Breast epithelium (tissue), 4 donors: ENCODE measurements at regions not wholly inside any gene's neighbourhood (a gene's known extent, or its start where the extent isn't known, plus 50 kb on each side); places are given as distances from the start of the nearest gene placed in this dataset.

Experiments used
- DNase-seq, 2 donors: peaks; one replicate each; pipeline ENCODE4 v3.0.0-alpha.2; 2019; ENCODE audit warnings: low spot score in 2 of 2
- H3K27ac ChIP-seq, 2 donors: fragments of 200-600 bp; sonication (generic) in 1 of 2; one replicate each; pipeline ENCODE4 v1.5.1; 2016 to 2019; ENCODE audit warnings: mild to moderate bottlenecking in 1 of 2
- H3K27me3 ChIP-seq, 2 donors: fragments of 200-600 bp; sonication (generic) in 1 of 2; one replicate each; pipeline versions ENCODE4 v1.5.1 to v1.6.0; 2017 to 2019; ENCODE audit warnings: control low read depth in 1 of 2, mild to moderate bottlenecking in 1 of 2
- H3K36me3 ChIP-seq: fragments of 200-600 bp; one replicate; pipeline ENCODE4 v1.5.1; 2019
- H3K4me1 ChIP-seq, 2 donors: fragments of 200-600 bp; sonication (generic); one replicate each; pipeline ENCODE4 v1.5.1; 2016 to 2019; ENCODE audit warnings: control low read depth in 1 of 2
- H3K4me3 ChIP-seq, 3 donors: fragments of 200-600 bp; sonication (generic); 1 replicate in 2 of 3; 2 replicates in 1 of 3; pipeline ENCODE4 v1.5.1; 2016 to 2019; ENCODE audit warnings: mild to moderate bottlenecking in 3 of 3, moderate library complexity in 2 of 3
- H3K9me3 ChIP-seq, 2 donors: fragments of 200-600 bp; sonication (generic) in 1 of 2; one replicate each; pipeline ENCODE4 v1.5.1; 2016 to 2019; ENCODE audit warnings: control low read depth in 1 of 2
- POLR2A ChIP-seq: fragments of 450-650 bp; IDR thresholded peaks from one replicate; pipeline ENCODE4 v1.6.1; 2016; ENCODE audit warnings: antibody characterized with exemption, mild to moderate bottlenecking, moderate library complexity
- POLR2AphosphoS5 ChIP-seq, 3 donors: sonication (generic); formaldehyde crosslinking; IDR thresholded peaks; one replicate each; pipeline ENCODE4 v1.6.1; 2017; ENCODE audit warnings: antibody characterized with exemption in 3 of 3
- intact Hi-C: fragments of 100-400 bp; cut with DNase I; formaldehyde crosslinking; loops from one replicate; pipeline ENCODE4 v1.15.1; 2023; ENCODE audit warnings: low total_unique reads
- TF ChIP-seq, protein P1 (sequence below), 3 donors: fragments of 450-650 bp; IDR thresholded peaks; one replicate each; pipeline ENCODE4 v1.5.1; 2016 to 2017; ENCODE audit warnings: antibody characterized with exemption in 3 of 3, mild to moderate bottlenecking in 3 of 3, moderate library complexity in 3 of 3

DNA sequence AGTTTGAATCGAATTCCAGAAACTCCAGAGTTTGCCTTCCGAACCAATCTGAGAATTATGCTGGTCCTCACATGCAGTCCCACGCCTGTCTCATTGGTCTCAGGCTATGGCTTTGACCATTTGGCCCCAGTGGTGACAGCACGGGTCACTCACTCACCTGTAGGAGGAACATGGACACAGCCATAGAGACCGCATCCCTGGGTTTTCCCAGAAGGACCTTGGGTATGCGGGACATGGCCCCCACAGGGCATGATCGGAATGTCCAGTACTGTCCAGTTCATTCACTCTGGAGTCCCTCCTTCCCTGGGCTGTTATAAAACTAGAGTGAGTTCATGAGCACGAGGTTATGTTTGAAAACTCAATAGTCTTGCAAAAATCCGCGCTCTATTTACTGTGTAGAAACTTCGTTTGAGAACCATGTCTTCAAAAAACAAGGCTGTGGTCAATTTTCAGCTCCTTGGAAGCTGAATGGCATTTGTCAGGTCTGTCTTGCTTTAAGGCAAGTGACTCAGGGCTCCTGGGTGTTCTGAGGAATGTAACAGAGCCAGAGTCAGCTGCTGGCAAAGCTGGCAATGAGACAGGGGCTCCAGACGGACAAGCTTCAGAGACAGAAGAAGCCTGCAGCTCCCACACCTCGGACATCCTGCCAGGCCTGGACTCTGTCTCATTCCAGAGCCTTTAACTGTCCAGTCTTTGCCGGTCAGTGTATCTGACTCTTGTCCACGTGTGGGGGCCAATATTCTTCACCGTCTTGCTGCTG, 86.7 kb upstream of the TMEM18 start:
- peak in 1 of 2 donors; percentile 29 for DNase-seq
- intact Hi-C loops, result no loop called here
- TF ChIP-seq, protein P1, sequence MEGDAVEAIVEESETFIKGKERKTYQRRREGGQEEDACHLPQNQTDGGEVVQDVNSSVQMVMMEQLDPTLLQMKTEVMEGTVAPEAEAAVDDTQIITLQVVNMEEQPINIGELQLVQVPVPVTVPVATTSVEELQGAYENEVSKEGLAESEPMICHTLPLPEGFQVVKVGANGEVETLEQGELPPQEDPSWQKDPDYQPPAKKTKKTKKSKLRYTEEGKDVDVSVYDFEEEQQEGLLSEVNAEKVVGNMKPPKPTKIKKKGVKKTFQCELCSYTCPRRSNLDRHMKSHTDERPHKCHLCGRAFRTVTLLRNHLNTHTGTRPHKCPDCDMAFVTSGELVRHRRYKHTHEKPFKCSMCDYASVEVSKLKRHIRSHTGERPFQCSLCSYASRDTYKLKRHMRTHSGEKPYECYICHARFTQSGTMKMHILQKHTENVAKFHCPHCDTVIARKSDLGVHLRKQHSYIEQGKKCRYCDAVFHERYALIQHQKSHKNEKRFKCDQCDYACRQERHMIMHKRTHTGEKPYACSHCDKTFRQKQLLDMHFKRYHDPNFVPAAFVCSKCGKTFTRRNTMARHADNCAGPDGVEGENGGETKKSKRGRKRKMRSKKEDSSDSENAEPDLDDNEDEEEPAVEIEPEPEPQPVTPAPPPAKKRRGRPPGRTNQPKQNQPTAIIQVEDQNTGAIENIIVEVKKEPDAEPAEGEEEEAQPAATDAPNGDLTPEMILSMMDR (IDR thresholded peaks at IDR 0.05), result no peak
- TF ChIP-seq POLR2AphosphoS5 (IDR thresholded peaks at IDR 0.05) (no peak), POLR2A (no peak)
- Histone ChIP-seq H3K4me1 (no peaks in the 10 kb centered on the region), H3K27me3 (no peaks in the 10 kb centered on the region), H3K27ac (no peak overlapping the region), H3K4me3 (no peak overlapping the region), H3K36me3 (no peaks in the 10 kb centered on the region), H3K9me3 (no peaks in the 10 kb centered on the region)

DNA sequence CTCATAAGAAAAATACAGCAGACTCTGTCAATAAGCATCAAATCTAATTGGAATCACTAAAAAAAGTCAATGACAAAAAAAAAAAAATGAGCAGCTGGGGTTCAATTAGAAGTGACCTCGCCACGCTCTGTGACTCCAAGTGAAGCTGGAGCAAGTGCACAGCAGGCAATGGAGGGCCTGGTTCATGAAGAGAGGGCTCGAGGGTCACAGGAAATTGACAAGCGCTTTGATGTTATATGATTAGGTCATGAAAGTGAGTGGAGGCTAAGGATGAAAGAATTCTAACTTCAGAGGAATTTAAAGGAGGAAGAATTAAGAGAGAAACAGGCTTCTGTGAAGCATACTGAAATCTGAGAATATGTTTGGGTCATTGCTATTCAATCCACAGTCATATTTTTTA, 85.4 kb upstream of the TMEM18 start:
- H3K36me3 ChIP-seq, result no peaks in the 10 kb centered on the region
- intact Hi-C loops, result loop anchor here (1.0 kb wide), 1 partner anchor 12 kb away; no protein-coding TSS in a partner anchor
- no peak for DNase-seq
- H3K9me3 ChIP-seq, result no peaks in the 10 kb centered on the region
- H3K27ac ChIP-seq, result no peak overlapping the region
- TF ChIP-seq POLR2AphosphoS5 (IDR thresholded peaks at IDR 0.05) (no peak), POLR2A (no peak)
- TF ChIP-seq, protein P1 (IDR thresholded peaks at IDR 0.05), result no peak
- no peaks in the 10 kb centered on the region for H3K27me3 ChIP-seq
- no peak overlapping the region for H3K4me3 ChIP-seq
- no peaks in the 10 kb centered on the region for H3K4me1 ChIP-seq

DNA sequence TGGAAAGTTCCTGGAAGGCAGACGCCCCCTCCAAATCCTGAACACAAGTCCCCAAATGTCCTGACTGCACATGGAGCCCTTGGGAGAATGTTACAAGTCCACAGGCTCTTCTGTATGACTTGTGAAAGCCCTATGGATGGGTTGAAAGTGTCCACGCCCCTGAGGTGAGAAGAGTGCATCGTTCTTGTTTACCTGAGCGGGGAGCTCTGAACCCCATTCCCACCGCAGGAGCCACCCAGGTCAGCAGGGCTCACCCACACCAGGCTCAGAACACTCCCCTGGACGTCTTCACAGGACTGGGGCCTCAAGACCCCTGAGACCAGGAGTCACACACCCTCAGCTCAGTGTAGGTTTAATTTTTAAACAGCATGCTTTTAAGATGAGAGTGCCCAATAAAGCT, 84.2 kb upstream of the TMEM18 start:
- Histone ChIP-seq H3K36me3 (no peaks in the 10 kb centered on the region), H3K27me3 (no peaks in the 10 kb centered on the region), H3K9me3 (no peaks in the 10 kb centered on the region), H3K27ac (no peak overlapping the region), H3K4me1 (no peaks in the 10 kb centered on the region), H3K4me3 (no peak overlapping the region)
- intact Hi-C loops, result no loop called here
- no peak for TF ChIP-seq POLR2AphosphoS5 (IDR thresholded peaks at IDR 0.05)
- no peak for DNase-seq

DNA sequence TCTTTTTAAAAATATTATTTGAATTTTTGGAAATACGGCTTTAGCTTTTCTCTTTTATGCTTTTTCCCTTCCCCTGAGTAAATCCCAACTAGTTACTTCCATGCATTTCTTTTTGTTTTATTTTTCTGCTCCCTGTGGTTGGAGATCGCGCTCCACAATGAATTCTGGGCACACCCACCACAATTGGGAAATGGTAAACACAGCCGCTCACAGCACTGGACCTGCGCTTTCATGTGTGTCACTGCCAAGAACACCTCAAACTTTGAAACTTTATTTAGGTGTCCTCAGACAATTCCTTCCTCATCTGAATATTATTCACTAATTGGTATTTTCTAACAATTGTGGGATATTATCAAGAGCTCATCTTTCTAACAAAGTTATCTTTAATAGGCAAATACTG, 82.8 kb upstream of the TMEM18 start:
- Histone ChIP-seq H3K27ac (no peak overlapping the region), H3K27me3 (no peaks in the 10 kb centered on the region), H3K4me3 (no peak overlapping the region), H3K4me1 (no peaks in the 10 kb centered on the region), H3K9me3 (no peaks in the 10 kb centered on the region), H3K36me3 (no peaks in the 10 kb centered on the region)
- no peak for DNase-seq
- TF ChIP-seq POLR2AphosphoS5 (IDR thresholded peaks at IDR 0.05) (no peak), POLR2A (no peak)
- TF ChIP-seq, protein P1 (IDR thresholded peaks at IDR 0.05), result no peak
- intact Hi-C loops, result no loop called here

DNA sequence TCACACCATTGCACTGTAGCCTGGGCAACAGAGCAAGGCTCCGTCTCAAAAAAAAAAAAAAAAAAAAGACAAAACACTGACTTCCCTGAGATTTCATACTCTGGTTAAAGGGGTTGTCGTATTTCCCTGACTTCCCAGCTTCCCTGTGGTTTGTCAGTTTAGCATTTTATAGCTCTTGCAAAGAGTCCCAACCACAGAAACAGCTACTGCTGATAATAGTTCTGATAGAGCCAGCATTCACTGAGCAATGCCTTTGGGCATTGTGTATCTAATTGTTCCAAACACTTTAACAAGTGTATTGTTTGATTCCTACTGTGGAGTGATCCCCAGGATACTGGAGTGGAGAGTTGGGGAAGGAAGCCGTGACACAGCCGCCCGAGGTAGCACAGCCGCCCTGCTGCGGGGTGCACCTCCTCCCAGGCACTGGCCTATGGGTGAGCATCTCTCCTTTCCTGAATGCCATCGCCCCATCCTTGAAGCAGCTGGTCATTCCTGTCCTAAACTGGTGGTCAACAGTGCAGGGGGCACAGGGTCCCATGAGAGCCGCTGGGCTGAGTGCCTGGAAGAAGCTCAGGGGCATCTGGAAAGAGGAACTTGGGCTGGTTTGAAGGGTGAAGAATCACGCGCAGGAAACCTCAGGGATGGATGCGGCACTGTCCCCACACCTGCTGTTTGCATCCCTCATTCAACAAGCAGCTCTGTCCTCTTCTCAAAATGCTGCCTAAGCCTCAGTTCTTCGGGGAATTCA, 81.0 kb upstream of the TMEM18 start:
- Histone ChIP-seq H3K4me3 (no peak overlapping the region), H3K27ac (no peak overlapping the region), H3K27me3 (no peaks in the 10 kb centered on the region), H3K36me3 (no peaks in the 10 kb centered on the region), H3K4me1 (no peaks in the 10 kb centered on the region), H3K9me3 (no peaks in the 10 kb centered on the region)
- DNase-seq, result no peak
- TF ChIP-seq POLR2A (no peak), POLR2AphosphoS5 (IDR thresholded peaks at IDR 0.05) (no peak)
- TF ChIP-seq, protein P1 (IDR thresholded peaks at IDR 0.05), result no peak
- intact Hi-C loops, result no loop called here
